HG03521 (cell line): ENCODE measurements at regions not wholly inside any gene's neighbourhood (a gene's known extent, or its start where the extent isn't known, plus 50 kb on each side); places are given as distances from the start of the nearest gene placed in this dataset.
"Not testable (repeated sequence)": the region's sequence is repeated elsewhere in the genome, so short reads cannot be mapped to it uniquely, and the experiment has no call there.

Experiments used
- ATAC-seq: cut with Tn5 transposase; IDR thresholded peaks from one replicate; pipeline ENCODE4 v1.9.1; 2021; ENCODE audit warnings: mild to moderate bottlenecking, moderate library complexity; ENCODE audit not compliant: unreplicated experiment

DNA sequence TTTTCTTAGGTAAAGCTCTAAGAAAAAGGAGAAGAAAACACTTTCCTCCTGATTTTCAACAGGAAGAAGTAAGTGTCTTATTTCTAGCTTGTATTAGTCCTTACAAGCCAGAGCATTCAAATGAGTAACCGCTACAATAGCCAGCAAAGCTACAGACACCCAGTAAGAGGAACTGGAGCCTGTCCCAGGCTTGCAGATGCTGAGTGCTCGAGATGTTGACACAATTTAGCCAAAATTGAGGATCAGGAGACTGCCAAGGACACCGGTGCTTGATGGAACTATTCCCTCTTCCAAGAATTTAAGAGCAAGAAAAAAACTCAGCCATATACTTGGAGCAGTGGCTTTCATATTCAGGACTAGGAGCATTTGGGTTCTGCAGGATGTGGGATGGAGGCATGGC lies 149.3 kb upstream of the DPP6 start:
- no peak for ATAC-seq

DNA sequence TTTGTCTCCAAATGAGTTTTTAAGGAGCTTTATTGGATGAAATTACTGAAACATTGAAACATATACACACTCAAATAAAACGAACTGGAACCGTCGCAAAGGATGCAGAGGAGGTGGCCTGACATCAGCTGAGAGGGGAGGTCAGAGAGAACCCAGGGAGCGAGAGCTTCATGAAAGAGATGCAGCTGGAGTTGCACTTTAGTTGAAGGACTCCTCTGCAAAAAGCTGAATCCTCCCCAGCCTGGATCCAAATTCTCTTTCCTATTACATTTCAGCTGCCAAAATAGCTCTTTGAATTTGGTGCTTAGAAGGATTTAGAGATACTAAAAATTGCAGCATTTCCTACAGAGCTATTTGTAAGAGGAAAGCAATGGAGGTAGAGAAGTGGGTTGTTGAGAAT lies 140.0 kb upstream of the DPP6 start:
- ATAC-seq = no peak

DNA sequence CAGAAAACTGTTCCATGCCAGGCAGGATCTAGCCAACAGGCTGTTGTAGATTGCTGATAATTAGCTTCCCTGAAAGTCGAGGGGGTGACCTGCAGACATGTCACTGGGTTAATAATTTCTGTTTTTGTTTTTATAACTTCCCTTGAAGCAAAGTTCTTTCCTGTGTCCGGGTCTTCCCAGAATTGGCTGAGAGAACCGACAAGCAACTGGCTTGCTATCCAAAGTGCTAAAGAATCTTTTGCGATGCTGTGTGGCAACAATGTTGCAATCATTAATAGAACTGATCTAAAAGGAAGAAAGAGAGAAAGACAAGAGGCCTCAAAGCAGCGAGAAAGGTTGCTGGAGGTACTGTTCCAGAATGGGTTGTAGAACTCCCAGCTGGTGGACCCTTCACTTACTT lies 132.1 kb upstream of the DPP6 start:
- ATAC-seq = no peak

DNA sequence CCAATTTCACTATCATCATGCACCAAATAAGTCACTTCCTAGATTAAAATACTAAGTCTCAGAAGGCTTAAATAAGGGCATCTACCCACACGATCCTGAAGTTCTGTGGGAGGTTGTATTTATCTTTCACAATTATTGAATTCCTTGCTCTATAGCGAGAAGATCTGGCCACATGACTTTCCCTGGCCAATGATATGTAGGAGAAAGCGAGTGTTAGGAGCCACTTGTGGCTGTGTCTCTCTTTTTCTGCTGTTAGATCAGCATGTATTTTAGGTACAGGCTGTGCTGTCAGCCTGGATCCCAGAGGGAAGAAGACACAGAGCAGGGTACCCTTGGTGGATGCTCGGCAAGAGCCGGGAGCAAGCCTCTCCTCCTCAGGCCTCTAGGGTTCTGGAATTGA lies 131.3 kb upstream of the DPP6 start:
- no peak for ATAC-seq

DNA sequence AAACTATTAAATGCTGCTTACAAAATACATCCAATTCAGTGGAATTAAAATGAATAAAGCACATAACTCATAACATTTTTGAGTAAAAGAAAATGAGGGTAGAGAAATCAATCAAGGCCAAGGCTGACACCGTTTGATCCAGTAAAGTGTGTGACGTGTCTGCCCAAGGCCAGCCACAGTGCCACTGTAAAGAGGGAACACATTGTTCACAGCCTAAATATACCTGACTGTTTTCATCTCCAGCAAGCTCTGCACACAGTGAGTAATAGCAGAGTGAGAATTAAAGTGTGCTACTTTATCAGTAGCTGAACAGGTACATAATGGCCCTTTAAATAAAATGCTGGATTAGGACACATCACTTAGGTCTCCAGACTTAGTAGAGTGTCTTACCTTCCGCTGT lies 130.8 kb upstream of the DPP6 start:
- ATAC-seq = no peak

DNA sequence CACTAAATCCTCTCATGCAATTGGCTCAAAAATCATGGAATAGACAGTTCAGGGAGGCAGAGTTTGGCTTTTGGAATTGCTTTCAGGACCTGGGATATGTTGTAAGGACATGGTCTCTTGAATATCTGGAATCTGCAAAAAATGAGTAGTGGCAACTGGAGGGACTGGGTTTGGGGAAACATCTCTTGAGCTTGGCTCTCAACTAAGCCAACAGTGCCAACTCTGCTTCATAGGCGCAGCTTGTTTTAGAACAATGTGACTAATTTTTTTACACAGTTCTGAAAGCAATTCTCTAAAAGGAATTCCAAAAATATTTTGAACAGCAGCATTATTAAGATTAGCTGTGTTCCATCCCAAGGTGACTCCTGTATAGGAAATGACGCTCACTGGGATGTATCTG lies 121.5 kb upstream of the DPP6 start:
- no peak for ATAC-seq

DNA sequence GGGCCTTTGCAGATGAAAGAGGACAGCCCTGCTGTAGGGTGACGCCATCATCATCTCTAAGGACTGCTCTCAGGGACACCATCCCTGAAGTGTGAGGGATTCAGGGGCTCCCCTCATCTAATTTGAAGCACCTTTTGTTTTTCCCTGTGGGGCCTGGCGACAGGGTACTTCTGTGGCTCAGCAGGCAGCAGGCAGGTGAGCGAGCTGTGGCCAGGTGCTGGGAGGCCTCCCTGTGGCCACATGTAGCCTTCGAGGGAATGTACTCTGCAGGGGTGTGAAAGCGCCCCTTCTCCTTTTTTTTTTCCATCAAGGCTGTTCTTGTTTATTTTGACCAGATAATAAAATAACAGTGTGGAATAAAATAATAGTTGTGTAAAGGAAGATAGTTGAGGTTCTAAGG lies 118.2 kb upstream of the DPP6 start:
- no peak for ATAC-seq

DNA sequence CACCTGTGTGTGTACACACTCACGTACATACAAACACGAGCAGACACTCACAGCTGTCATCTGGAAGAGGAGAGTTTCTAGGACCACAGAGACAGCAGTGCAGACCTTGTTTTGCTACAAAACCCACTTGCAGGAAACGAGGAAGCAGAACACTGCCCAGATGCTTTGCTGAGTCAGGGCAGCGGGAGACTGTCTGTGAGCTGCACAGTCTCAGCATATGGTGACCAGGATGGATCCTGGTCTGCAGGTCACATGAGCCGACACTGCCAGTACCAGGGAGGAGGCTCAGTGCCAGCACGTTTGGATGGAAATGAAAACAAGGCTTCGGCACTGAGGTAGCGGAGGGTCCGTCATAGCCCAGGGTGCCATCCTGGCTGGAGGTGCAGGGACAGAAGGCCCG lies 117.6 kb upstream of the DPP6 start:
- no peak for ATAC-seq

DNA sequence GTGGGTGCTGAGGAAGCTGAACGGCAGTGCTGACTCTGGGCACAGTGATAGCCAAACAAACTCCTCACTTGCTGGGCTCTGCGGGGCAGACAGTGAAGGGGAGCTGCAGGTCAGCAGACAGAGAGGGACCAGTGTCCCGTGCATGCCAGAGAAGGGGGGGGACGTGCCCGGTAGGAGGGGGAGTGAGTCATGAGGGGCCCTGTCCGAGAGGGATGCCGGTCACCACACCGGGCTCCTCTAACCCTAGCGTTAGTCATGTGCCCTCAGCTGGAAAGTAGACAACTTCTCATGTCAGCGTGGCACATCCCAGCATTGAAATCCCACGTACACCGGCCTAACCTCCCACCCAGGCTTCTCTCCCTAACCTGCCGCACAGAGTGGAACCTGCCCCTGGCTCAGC lies 117.1 kb upstream of the DPP6 start:
- ATAC-seq = no peak

DNA sequence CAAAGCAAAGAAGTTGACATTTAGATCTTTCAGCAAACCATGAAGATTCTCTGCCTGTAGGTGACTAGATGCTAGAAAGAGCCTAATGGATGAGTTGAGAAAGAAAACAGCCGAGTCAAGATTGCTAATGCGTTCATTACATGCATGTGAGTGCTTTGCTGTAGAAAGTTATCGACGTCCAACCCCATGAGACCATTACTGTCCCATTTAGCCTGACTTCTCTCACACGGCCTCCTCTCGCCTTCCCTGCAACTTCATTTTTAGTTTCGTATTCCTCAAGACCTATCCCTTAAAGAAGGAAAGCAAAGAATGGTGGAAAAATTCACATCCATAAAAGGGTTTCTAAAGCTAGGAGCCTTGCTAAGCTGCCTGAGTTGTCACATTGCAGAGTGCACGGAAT lies 113.7 kb upstream of the DPP6 start:
- no peak for ATAC-seq

DNA sequence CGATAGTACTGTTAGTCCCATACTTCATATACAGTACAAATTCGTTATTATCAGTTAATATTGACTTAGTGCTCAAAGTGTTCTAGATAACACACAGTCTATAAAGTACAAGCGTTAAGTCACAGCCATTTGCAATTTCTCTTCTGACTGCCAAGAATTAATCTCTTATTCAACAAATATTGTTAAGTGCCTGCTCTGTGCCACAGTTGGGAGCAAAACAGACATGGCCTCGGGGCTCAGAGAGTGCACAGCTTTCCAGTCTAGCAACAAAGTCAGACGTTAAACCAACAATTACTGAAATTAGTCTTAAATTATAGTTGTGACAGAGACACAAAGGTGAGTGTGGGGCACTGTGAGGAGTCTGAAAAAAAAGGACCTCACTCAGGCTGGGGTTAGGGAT lies 113.0 kb upstream of the DPP6 start:
- ATAC-seq = no peak

DNA sequence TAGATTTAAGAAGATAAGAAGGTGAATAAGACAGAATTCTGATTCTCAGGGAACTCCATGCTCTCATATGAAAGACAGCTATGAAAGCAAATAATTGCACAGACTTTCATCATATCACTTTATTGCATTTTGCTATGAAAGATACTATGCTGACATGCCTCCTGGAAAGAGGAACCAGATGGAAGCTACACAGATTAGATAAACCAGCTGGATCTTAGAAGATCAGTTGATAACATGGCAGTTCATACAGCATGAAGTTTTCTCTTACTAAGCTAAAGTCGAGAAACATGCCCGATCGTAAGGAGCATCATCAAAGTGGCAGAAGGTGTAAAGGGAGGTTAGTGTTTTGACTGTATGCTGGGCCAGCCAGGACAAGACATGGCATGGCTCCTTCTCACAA lies 112.5 kb upstream of the DPP6 start:
- no peak for ATAC-seq

DNA sequence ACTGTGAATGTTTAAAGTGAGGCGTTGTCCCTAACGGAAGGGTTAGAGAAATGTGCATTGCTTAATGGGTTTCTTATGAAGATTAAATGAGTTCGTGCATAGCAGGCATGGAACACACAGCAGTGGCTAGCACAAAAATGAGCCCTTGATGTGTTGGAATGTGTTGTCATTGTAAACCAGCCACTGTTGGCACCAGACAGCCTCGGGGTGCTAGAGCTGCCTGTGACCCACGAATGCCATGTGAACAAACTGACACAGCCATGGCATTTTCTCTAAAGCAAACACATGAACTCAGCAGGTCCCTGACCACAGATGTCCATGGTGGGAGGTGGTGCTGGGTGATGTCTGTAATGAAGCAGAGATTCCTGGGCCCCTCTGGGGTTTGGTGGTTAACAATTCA lies 111.1 kb upstream of the DPP6 start:
- no peak for ATAC-seq

DNA sequence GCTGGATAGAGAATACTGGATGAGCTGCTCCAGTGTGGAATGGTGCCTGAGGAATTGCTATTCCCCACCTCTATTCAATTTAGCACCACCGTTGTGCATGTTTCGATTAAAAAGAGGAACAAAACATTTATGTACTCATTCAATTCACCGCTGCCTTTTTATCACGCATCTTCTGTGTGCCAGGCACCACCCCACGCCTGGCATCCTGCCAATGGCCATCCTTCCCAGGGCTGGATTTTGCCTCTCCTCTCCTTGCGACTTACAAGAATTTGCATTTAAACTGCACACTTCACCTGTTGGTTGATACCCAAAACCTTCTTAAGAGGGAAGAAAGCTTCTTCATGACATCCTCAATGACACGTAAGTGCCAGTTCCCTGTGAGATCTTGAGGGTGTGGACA lies 110.2 kb upstream of the DPP6 start:
- no peak for ATAC-seq

DNA sequence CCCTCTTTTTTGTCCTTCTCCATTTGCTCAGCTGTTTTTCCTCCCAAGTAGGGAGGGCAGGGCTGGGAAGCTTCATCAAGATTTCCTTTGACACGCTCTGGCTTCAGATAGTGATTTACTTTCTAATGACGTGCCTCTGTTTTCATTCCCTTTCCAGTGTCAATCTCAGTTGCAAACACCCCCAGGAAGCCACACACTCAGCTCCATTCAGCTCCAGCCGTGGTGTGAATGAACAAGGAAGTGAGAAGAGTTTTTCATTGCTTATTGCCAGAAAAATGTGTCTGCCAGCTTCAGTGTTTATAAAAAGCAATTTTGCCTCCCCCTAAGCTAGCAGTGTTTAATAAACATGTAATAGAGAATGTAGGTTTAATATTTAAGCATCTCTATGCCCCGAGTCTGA lies 108.7 kb upstream of the DPP6 start:
- ATAC-seq = no peak

DNA sequence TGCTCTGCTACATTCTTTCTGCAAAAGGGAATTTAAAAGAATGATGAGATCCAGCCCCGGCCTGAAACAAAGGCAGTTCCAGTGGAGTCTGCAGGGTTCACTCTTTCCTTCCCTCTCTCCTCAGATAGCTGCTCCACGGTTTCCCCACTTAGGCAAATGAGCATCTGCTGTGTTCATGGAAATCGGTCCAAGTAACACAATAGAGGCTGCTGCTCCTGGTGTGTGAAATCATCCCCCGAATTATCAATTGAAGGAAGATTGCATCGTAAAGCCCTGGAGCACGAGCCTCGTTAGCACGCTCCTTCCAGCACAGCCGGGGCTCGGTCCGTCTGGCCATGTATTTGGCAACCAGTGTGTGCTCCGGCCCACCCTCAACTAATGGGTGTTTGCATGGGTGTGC lies 108.3 kb upstream of the DPP6 start:
- no peak for ATAC-seq

DNA sequence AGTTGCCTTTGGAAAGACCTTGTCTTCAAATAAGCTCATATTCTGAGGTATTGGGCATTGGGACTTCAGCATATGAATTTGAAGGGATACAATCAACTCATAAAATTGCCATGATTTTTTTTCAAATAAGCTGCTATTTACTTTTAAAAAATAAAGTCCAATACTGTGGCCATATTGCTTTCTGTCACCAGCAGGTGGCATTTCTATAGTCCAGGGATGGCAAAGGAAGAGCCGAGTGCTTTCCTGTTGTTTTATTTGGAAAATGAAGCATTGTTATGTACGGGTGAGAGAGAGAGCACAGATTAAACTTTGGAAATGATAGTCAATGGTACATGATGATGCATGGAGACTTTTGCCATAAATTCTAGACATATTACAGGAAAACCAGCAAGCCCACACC lies 104.1 kb upstream of the DPP6 start:
- ATAC-seq = no peak

DNA sequence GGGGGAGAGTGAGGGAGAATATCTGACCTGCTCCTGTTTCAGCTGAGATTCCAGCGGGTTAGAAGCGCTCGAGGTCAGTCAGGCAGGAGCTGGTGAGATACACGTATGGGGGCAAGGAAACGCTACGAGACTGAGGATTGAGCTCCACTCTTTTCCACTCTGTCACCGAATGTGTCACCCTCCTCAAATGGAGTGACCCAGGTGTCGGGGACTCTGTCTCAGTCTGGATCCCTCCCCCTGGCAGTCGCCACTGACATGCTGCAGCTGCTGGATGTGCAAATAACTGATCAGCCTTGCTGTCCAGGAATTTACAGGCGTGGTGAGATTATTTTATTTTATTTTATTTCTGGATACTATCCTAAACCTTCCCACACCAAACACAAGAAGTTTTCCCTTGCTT lies 100.9 kb upstream of the DPP6 start:
- ATAC-seq = no peak

DNA sequence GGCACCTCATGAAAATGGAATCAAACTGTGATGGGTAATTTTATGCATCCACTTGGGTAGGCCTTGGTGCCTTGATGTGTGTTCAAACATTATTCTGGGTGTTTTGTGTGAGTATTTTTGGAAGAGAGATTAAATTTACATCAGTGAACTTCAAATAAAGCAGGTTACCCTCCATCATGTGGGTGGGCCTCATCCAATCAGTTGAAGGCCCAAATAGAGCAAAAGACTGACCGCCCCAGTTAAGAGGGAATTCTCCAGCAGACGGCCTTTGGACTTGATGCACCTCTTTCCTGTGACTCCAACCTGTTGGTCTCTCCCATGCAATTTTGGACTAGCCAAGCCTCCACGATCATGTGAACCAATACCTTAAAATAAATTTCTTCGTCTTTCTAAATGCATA lies 97.7 kb upstream of the DPP6 start:
- ATAC-seq = no peak

DNA sequence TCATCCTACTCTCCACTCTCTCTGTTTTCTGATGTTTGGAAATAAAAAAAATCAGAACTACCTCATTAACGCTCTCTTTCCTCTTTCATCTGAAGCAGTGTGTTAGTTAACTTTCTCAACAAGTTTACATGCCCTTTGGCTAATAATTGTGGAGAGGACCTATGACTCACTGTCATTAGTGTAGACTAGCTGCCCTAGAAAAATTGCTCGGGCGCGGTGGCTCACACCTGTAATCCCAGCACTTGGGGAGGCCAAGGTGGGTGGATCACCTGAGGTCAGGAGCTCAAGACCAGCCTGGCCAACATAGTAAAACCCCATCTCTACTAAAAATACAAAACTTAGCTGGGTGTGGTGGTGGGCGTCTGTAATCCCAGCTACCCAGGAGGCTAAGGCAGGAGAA lies 94.5 kb upstream of the DPP6 start:
- ATAC-seq = not testable (repeated sequence)

DNA sequence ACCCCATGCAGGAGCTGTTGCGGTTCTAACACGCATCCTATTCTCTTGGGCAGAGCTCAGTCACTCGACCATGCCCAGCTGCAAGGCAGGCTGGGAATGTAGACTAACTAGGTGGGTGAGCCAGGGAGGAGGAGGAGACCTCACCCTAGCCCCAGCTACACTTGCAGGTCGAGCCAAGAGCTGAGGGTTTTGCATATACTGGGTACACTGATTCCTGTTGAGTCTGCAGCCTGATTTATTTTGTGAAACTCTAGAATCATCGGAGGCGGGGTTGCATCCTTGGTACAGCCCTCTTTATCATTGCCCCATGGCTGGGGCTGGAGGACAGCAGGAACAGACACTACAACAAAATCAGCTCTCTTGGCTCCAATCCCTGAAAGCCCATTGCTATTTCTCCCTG lies 93.8 kb upstream of the DPP6 start:
- ATAC-seq = not testable (repeated sequence)

DNA sequence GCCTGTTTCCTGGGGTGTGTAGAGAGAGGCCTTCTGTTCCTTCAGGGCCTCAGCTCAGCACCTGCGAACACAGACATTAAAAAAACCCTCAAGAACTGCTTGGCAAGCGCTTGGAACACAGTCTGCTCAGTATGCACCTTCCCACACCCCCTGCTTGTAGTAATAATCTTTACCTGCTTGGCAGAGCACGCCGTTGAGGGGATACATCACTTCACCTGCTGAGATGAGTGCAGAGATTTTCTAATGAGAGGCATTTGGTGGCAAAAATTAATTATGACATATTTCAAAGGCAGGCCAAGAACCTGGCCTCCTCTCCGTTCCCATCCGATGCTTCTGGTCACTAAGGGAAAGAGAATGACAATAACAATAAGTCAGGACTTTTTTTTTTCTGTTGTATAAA lies 93.4 kb upstream of the DPP6 start:
- ATAC-seq = not testable (repeated sequence)

DNA sequence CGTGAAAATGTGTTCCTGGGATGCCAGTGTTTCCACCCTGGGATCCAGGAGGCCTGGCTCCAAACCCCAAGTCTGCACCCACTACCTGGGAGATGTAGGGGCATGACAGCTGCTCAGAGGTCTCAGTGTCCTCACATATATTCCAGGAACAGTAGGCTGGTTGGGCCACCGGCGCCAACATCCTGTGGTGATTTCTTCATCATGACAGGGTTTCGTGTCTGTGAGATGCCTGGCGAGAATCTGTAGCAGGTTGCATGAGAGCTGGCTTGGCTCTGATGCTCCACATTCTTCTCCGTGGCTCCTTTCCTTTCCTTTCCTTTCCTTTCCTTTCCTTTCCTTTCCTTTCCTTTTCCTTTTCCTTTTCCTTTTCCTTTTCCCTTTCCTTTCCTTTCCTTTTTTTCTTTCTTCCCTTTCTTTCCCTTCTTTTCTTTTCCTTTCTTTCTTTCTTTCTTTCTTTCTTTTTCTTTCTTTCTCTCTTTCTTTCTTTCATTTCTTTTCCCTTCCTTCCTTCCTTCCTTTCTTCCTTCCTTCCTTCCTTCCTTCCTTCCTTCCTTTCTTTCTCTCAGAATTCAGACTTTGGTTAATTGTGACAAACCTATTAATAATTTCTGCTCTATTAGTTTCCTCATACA lies 87.6 kb upstream of the DPP6 start:
- not testable (repeated sequence) for ATAC-seq

DNA sequence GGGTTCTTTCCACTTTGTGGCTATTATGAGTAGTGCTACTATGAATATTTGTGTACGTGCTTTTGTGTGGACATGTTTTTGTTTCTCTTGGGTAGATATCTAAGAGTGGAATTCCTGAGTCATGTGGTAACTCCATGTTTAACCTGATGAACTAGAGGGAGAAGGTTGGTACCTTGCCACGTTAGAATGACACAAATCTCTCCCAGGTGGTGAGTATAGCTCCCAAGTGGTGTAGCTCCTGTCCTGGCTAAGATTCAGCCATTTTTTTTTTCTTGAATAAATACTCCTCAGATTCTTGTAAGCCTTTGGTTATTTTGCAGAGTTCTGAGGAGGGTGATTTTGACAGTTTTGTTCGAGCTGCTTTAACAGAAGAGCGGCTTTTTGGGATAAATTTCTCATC lies 83.2 kb upstream of the DPP6 start:
- ATAC-seq = not testable (repeated sequence)
